Epithelial cell of proximal tubule (primary cell): ENCODE measurements at regions not wholly inside any gene's neighbourhood (a gene's known extent, or its start where the extent isn't known, plus 50 kb on each side); places are given as distances from the start of the nearest gene placed in this dataset.

Source experiments
- DNase-seq: peaks from one replicate; pipeline ENCODE4 v3.0.0-alpha.2; 2011; ENCODE audit warnings: low read depth
- H3K4me3 ChIP-seq: 2 replicates; pipeline ENCODE4 v1.5.1; 2011; ENCODE audit warnings: low read depth, mild to moderate bottlenecking, low read length
- TF ChIP-seq, protein P1 (sequence below): conservative IDR thresholded peaks from 2 replicates; pipeline ENCODE4 v1.5.1; 2012; ENCODE audit warnings: low read depth, mild to moderate bottlenecking, low read length

GRCh38 chr2:142218471-142218870, 87.7 kb upstream of the LRP1B start:
- TF ChIP-seq, protein P1, sequence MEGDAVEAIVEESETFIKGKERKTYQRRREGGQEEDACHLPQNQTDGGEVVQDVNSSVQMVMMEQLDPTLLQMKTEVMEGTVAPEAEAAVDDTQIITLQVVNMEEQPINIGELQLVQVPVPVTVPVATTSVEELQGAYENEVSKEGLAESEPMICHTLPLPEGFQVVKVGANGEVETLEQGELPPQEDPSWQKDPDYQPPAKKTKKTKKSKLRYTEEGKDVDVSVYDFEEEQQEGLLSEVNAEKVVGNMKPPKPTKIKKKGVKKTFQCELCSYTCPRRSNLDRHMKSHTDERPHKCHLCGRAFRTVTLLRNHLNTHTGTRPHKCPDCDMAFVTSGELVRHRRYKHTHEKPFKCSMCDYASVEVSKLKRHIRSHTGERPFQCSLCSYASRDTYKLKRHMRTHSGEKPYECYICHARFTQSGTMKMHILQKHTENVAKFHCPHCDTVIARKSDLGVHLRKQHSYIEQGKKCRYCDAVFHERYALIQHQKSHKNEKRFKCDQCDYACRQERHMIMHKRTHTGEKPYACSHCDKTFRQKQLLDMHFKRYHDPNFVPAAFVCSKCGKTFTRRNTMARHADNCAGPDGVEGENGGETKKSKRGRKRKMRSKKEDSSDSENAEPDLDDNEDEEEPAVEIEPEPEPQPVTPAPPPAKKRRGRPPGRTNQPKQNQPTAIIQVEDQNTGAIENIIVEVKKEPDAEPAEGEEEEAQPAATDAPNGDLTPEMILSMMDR = no peak
- H3K4me3 ChIP-seq = no peak overlapping the region
- DNase-seq = no peak

GRCh38 chr2:142217804-142218203, 87.0 kb upstream of the LRP1B start:
- no peak for DNase-seq
- TF ChIP-seq, protein P1 = no peak

DNA sequence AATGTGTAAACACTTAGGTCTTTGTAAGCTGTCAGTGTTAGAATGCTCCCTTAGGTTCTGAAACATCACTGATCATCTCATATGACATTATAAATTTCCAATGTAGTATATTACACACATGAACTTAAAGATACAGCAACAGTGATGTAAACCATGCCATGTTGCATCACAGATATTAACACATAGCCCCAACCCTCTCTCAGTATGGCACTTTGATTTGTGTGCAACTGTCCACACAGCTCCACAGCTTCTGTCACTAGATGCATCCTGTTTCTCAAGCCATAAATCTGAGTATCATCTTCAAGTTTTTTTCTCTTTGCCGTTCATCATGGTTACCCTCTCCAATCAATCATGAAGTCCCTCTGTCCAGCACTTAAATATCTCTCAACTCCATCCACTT, 69.2 kb upstream of the LRP1B start:
- H3K4me3 ChIP-seq = no peak overlapping the region
- DNase-seq = no peak
- TF ChIP-seq, protein P1 = no peak

More at GRCh38 chr2:142217804-142218203, 87.0 kb upstream of the LRP1B start:
- no peak overlapping the region for H3K4me3 ChIP-seq

- no peak for DNase-seq
- TF ChIP-seq, protein P1 = no peak
- H3K4me3 ChIP-seq = no peak overlapping the region
These were observed 68.3 kb upstream of the LRP1B start for GRCh38 chr2:142199073-142199472.

DNA sequence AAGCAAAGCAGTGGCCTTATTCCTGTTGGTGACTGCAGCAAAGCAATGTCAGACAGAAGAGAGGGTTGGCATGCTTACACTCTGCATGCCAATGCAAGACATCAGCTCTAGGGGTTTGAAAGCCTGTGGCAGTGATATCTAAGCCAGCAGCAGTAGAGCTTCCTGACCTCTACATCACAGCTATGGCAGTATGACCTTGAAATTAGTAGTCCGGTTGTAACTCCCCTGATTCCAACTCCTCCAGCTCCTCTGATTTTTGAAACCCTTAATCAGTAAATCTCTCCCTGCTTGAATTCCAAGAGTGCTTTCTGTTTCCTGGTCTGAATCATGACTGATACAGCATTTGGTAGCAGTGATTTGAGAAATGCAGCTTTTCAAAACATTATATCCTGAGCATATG, 60.0 kb upstream of the LRP1B start:
- DNase-seq = no peak
- TF ChIP-seq, protein P1 = no peak
- H3K4me3 ChIP-seq = no peak overlapping the region

- TF ChIP-seq, protein P1 = no peak
- DNase-seq = no peak
These were observed 58.7 kb upstream of the LRP1B start for GRCh38 chr2:142189501-142189900.

DNA sequence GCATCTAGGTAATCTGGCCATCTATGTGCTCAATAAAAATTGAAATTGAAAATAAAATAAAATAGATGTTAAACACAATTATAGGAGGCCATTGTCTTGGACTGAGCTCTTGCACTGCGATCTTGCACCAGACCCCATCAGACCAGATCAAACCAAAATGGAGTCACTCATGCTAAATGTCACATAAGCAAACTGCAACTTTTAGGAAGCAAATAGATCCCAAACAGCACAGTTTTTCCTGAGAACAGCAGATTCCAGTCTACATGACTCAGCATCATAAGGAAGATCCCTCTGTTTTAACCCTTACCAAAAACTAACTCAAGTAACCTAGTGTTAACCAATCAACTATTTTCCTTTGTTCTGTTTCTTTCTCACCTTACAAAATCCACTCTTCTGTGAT, 57.7 kb upstream of the LRP1B start:
- TF ChIP-seq, protein P1 = no peak
- no peak for DNase-seq

More at GRCh38 chr2:142189501-142189900, 58.7 kb upstream of the LRP1B start:
- H3K4me3 ChIP-seq = no peak overlapping the region

More for the DNA sequence above, 57.7 kb upstream of the LRP1B start:
- H3K4me3 ChIP-seq = no peak overlapping the region
